Loucy (cell line): ENCODE measurements at regions not wholly inside any gene's neighbourhood (a gene's known extent, or its start where the extent isn't known, plus 50 kb on each side); places are given as distances from the start of the nearest gene placed in this dataset.

Experiments used
- H2AFZ ChIP-seq: fragments of 200-600 bp; sonication (generic); 2 replicates; pipeline ENCODE4 v1.6.0; 2016; ENCODE audit warnings: antibody characterized with exemption, mild to moderate bottlenecking, low read length, moderate library complexity
- H3F3A ChIP-seq: fragments of 200-600 bp; 2 replicates; pipeline ENCODE4 v1.6.0; 2016; ENCODE audit warnings: antibody characterized with exemption, low read depth, mild to moderate bottlenecking
- H3K27me3 ChIP-seq: fragments of 200-600 bp; sonication (generic); 2 replicates; pipeline ENCODE4 v1.6.1; 2014; ENCODE audit warnings: low read length, mild to moderate bottlenecking; ENCODE audit not compliant: insufficient read depth, poor library complexity, severe bottlenecking
- H3K36me3 ChIP-seq: fragments of 200-600 bp; sonication (generic); 2 replicates; pipeline ENCODE4 v1.6.1; 2016; ENCODE audit warnings: low read length; ENCODE audit not compliant: insufficient read depth
- H3K4me1 ChIP-seq: fragments of 200-600 bp; sonication (generic); 2 replicates; pipeline ENCODE4 v1.5.1; 2014; ENCODE audit warnings: low read length, mild to moderate bottlenecking; ENCODE audit not compliant: insufficient read depth, poor library complexity, severe bottlenecking
- H3K4me2 ChIP-seq: fragments of 200-600 bp; sonication (generic); 2 replicates; pipeline ENCODE4 v1.6.0; 2014; ENCODE audit warnings: antibody characterized with exemption, low read length, low read depth, mild to moderate bottlenecking; ENCODE audit not compliant: poor library complexity, severe bottlenecking
- H3K4me3 ChIP-seq: fragments of 200-600 bp; sonication (generic); 2 replicates; pipeline ENCODE4 v1.5.1; 2014; ENCODE audit warnings: low read length, mild to moderate bottlenecking, mixed read lengths; ENCODE audit not compliant: poor library complexity, severe bottlenecking
- H3K79me2 ChIP-seq: fragments of 200-600 bp; sonication (generic); 2 replicates; pipeline ENCODE4 v1.6.1; 2014; ENCODE audit warnings: low read length; ENCODE audit not compliant: insufficient read depth
- H3K9ac ChIP-seq: fragments of 200-600 bp; sonication (generic); 2 replicates; pipeline ENCODE4 v1.6.0; 2014; ENCODE audit warnings: mild to moderate bottlenecking, low read depth, low read length, moderate library complexity; ENCODE audit not compliant: poor library complexity, severe bottlenecking
- H3K9me2 ChIP-seq: fragments of 200-600 bp; sonication (generic); replicated peaks from 2 replicates; pipeline ENCODE4 v1.6.1; 2016; ENCODE audit warnings: low read depth, low read length, mixed read lengths
- H3K9me3 ChIP-seq: fragments of 200-600 bp; sonication (generic); 2 replicates; pipeline ENCODE4 v1.6.1; 2014; ENCODE audit warnings: mild to moderate bottlenecking, antibody characterized with exemption, low read length, low read depth; ENCODE audit not compliant: insufficient read depth
- H4K20me1 ChIP-seq: fragments of 200-600 bp; sonication (generic); 2 replicates; pipeline ENCODE4 v1.6.0; 2014; ENCODE audit warnings: antibody characterized with exemption, low read length, mild to moderate bottlenecking; ENCODE audit not compliant: insufficient read depth, poor library complexity, severe bottlenecking
- CTCF ChIP-seq: fragments of 200-600 bp; sonication (generic); conservative IDR thresholded peaks from 2 replicates; pipeline ENCODE4 v1.5.1; 2014; ENCODE audit warnings: mild to moderate bottlenecking, antibody characterized with exemption, low read length
- EZH2phosphoT487 ChIP-seq: fragments of 200-600 bp; IDR thresholded peaks from 2 replicates; pipeline ENCODE4 v1.6.1; 2018; ENCODE audit warnings: antibody characterized with exemption, mild to moderate bottlenecking, moderate library complexity, borderline replicate concordance

- Histone ChIP-seq H3K9me3 (no peaks in the 10 kb centered on the region), H3K4me2 (no peak overlapping the region), H3K36me3 (no peaks in the 10 kb centered on the region), H3K4me3 (no peak overlapping the region), H3K27me3 (no peaks in the 10 kb centered on the region), H3K4me1 (peaks cover 9% of the 10 kb centered on the region), H2AFZ (no peak overlapping the region), H3K9ac (no peak overlapping the region), H3K79me2 (no peaks in the 10 kb centered on the region), H3F3A (no peaks in the 10 kb centered on the region), H3K9me2 (no peaks in the 10 kb centered on the region), H4K20me1 (no peaks in the 10 kb centered on the region)
- TF ChIP-seq EZH2phosphoT487 (no peak), CTCF (no peak)
Observed at GRCh38 chr1:43035821-43036741, 77.4 kb upstream of the SLC2A1 start.

- no peaks in the 10 kb centered on the region for H3K79me2 ChIP-seq
- no peak overlapping the region for H3K4me3 ChIP-seq
- peaks cover 9% of the 10 kb centered on the region for H3K4me1 ChIP-seq
- no peaks in the 10 kb centered on the region for H3K36me3 ChIP-seq
- H3K27me3 ChIP-seq = no peaks in the 10 kb centered on the region
- H2AFZ ChIP-seq = peak overlapping the region; percentile 68
- no peaks in the 10 kb centered on the region for H3K9me3 ChIP-seq
- H3F3A ChIP-seq = no peaks in the 10 kb centered on the region
- H3K9me2 ChIP-seq = no peaks in the 10 kb centered on the region
- H3K9ac ChIP-seq = no peak overlapping the region
- peak overlapping the region; percentile 8 for H3K4me2 ChIP-seq
- no peak for TF ChIP-seq EZH2phosphoT487
- H4K20me1 ChIP-seq = no peaks in the 10 kb centered on the region
Observed at GRCh38 chr1:43034778-43035177, 76.1 kb upstream of the SLC2A1 start.

- no peaks in the 10 kb centered on the region for H3K27me3 ChIP-seq
- peak overlapping the region; percentile 8 for H3K4me2 ChIP-seq
- H3K36me3 ChIP-seq = no peaks in the 10 kb centered on the region
- no peaks in the 10 kb centered on the region for H3F3A ChIP-seq
- no peaks in the 10 kb centered on the region for H3K9me3 ChIP-seq
- no peaks in the 10 kb centered on the region for H4K20me1 ChIP-seq
- peaks cover 9% of the 10 kb centered on the region for H3K4me1 ChIP-seq
- no peaks in the 10 kb centered on the region for H3K9me2 ChIP-seq
- H3K79me2 ChIP-seq = no peaks in the 10 kb centered on the region
- no peak for TF ChIP-seq CTCF
- TF ChIP-seq EZH2phosphoT487 = no peak
- peak overlapping the region; percentile 68 for H2AFZ ChIP-seq
- no peak overlapping the region for H3K9ac ChIP-seq
- H3K4me3 ChIP-seq = no peak overlapping the region
Observed at GRCh38 chr1:43034195-43034658, 75.6 kb upstream of the SLC2A1 start.
